ENCODE measurements at regions not wholly inside any gene's neighbourhood (a gene's known extent, or its start where the extent isn't known, plus 50 kb on each side); places are given as distances from the start of the nearest gene placed in this dataset.

DNA sequence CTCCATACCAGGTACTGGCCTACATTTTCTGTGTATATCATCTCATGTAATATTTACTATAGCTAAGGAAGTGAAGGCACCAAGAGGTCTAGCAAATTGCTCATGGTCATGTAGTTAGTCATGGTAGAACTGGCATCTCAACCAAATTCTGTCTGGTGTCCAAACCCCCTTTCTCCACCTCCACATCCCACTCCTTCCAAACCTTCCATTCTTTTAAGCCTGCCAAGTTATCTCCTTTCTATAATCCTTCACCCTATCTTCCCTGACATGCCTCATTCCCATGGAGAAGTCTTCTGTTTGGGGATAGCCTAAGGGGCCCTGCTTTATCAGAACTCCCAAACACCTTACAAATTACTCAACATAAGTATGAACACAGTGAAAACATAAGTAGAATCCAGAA is 196.2 kb upstream of the HMGA2 start:
- DNase-seq (ENCODE audit: low read depth) = no peak

DNA sequence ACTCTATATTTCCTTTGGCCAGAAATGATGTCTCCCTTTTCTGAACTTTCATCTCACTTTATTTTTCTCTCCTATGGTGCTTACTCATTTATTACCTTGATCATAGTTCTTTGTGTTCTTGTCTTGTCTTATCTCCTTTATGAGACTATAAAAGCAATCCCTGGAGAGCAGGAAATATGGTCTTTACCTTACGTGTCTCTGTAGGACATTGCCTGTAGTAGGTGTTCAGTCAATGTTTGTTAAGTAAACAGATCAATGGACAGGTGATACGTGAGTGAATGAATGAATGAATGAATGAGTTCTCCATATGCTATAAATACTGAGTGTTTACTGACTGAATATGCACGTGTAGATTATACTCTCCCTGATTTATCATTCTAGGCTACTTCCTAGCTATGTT is 193.7 kb upstream of the HMGA2 start:
- no peak for DNase-seq (ENCODE audit: low read depth)

DNA sequence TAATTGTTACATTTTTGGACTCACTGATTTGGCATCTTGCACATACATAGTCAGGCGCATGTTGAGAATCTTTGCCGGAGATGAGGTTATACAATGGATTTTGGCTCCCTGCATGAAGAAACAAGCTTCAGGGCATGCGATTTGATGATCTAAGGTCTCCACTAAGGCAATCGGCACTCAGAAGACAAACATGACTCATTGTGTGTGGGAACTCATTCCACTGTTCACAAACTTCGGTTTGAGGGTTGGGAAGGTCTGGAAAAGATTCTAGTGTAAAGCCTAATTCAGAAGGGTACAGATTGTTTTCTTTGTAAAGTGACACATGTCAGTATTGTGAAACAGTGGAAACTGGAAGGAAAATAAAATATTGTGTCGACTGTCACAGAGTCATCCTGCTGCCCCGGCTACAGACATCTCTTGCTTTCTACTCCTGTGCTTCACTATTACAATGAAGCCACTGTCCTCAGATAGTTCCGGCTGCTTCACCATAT is 192.6 kb upstream of the HMGA2 start:
- peak; percentile 98 for DNase-seq (ENCODE audit: low read depth)

GRCh38 chr12:65632131-65632855 is 192.0 kb upstream of the HMGA2 start:
- peak; percentile 70 for DNase-seq (ENCODE audit: low read depth)

- DNase-seq (ENCODE audit: low read depth) = no peak
Measured at GRCh38 chr12:65634061-65634460, 190.2 kb upstream of the HMGA2 start.

DNA sequence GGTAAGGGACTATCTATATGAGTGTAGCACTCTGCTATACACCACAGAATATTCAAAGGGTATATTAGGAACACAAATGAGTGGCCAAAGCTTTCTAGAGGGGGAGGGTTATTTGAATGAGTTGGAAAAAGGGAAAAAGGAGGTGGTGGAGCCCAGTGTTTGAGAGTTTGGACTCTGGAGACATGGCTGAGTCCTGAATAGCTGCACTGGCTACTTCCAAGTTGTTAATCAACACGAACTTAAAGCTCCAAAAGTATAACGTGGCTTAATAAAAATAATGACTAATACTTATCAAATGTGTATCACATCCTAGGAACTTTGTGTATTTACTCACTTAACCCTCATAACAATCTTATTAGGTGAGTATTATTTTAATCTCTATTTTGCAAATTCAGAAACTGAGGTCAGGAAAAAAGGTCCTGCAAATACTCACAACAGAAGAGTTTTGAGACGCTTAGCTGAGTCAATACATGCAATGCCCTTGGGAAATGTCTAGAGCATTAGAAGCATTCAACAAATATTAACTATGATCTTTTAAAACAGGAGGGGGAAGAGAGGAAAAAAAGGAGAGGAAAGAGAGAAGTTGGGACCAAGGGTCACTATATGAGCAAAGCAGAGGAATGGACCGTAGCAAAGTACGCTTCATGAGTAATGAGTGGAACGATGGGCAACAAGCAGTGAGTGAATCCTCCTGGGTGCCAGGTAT is 189.5 kb upstream of the HMGA2 start:
- DNase-seq (ENCODE audit: low read depth) = no peak

DNA sequence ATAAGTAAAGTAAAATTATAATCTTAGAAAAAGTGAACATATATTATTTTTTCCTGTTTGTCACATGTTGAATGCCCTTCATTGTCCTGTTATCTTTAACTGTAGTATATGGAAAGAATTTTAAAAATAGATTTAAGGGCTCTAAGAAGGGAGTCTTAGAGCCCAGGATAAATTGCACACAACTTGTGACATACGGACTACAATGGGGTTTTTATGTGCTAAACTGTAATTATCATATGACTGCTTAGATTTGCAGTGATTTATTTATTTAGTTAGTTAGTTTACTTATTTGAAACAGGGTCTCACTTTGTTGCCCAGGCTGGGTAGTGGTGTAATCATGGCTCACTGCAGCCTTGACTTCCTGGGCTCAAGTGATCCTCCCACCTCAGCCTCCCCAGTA is 187.8 kb upstream of the HMGA2 start:
- no peak for DNase-seq (ENCODE audit: low read depth)

DNA sequence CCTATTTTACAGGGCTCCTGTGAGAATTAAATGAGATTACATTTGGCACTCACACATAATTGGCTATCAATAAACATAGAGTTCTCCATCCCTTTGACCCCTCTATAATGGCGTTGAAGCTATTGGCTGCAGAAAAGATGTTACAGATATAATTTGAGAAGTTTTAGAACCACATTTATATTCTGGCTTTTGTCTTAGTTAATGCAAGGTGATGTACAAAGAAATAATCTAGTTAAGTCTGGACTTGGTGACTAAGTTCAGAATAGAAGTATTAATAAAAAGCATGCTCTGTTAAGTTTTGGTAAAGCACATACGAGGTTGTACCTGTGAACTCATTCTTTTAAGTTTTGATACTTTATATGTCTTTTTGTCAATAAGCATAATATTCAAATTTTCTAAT is 187.1 kb upstream of the HMGA2 start:
- no peak for DNase-seq (ENCODE audit: low read depth)

GRCh38 chr12:65637774-65638173 is 186.5 kb upstream of the HMGA2 start:
- DNase-seq (ENCODE audit: low read depth) = no peak

DNA sequence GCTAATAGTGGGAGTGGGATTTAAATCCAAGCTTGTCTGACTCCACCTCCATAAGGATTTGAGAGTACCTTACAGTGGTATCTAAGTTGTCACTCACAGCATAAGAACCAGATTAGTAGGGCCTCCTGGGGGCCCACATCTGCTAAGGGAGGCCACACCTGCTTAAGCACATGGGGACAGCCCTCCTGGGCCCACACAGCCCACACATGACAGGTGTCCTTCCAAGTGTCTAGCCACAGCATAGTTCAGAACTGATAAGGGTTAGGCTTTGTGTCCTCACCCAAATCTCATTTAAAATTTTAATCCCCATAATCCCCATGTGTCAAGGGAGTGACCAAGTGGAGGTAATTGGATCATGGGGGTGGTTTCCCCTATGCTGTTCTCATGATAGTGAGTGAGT is 186.0 kb upstream of the HMGA2 start:
- DNase-seq (ENCODE audit: low read depth) = no peak

DNA sequence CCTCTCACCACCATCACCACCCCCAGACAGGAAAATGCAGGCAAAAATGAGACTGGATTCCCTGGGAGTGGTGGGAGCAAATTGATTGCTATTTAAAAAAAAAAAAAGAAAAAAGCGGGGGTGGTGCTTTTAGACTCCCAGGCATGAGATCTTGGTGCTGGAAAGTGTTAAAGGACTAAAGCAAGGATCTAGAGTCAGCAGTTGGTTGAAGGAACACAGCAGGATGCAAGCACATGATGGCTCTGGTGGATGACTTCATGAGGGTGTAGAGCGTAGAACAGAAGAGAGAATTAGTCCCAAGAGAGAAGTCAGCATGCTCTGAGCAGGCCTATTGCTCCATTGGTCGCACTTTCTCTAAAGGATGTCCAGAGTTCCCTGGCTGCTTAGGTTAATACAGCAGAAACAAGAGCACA is 183.8 kb upstream of the HMGA2 start:
- no peak for DNase-seq (ENCODE audit: low read depth)

GRCh38 chr12:65642061-65642661 is 182.1 kb upstream of the HMGA2 start:
- DNase-seq (ENCODE audit: low read depth) = no peak

DNA sequence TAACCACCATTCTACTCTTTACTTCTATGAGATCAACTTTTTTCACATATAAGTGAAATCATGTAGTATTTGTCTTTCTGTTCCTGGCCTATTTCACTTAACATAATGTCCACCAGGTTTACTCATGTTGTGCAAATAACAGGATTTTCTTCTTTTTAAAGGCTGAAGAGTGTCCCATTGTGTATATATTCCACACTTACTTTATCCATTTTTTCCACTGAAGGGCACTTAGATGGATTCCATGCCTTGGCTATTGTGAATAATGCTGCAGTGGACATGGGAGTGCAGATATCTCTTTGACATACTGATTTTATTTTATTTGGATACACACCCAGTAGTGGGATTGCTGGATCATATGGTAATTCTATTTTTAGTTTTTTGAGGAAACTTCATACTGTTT is 181.1 kb upstream of the HMGA2 start:
- no peak for DNase-seq (ENCODE audit: low read depth)

- no peak for DNase-seq (ENCODE audit: low read depth)
Measured at GRCh38 chr12:65643595-65644386, 180.5 kb upstream of the HMGA2 start.

GRCh38 chr12:65646127-65646643 is 178.1 kb upstream of the HMGA2 start:
- no peak for DNase-seq (ENCODE audit: low read depth)

- DNase-seq (ENCODE audit: low read depth) = no peak
Measured at GRCh38 chr12:65647074-65647473, 177.2 kb upstream of the HMGA2 start.

DNA sequence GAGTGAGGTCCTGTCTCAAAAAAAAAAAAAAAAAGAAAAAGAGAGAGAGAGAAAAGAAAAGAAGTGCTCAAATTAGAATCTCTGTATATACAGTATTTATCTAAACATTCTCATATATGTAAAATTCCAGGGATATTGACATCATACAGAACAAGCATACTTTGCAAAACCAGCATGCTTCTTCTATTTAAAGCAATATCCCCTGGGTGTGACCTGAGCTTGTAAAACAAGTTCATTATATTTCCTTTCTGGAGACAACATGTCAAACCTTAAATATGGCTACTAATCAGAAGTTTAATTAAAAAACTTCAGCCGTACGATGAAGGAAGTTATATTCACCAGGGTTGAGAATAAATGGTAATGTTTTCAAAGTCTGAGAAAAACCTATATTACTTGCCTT is 175.8 kb upstream of the HMGA2 start:
- no peak for DNase-seq (ENCODE audit: low read depth)

- DNase-seq (ENCODE audit: low read depth) = peak; percentile 96
Measured at GRCh38 chr12:65649126-65649525, 175.2 kb upstream of the HMGA2 start.

DNA sequence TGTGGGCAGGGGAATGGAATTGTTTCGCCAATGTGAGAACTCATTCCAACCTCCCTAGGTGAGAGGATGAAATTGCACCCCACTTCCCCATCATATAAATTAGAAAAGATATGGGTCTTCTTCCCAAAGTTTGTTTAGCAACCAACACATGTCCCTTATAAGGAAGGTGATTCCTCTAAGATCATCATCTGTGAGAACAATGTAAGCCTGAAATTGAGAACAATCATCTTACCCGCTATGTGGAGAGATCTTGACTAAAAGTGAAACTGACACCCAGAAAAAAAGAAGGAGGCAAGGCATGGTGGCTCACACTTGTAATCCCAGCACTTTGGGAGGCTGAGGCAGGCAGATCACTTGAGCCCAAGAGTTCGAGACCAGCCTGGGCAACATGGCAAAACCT is 173.2 kb upstream of the HMGA2 start:
- DNase-seq (ENCODE audit: low read depth) = no peak

- no peak for DNase-seq (ENCODE audit: low read depth)
Measured at GRCh38 chr12:65653321-65653720, 171.0 kb upstream of the HMGA2 start.

GRCh38 chr12:65653946-65654629 is 170.2 kb upstream of the HMGA2 start:
- DNase-seq (ENCODE audit: low read depth) = peak; percentile 56
